Ammon's horn (tissue), 1 donor: ENCODE measurements at regions not wholly inside any gene's neighbourhood (a gene's known extent, or its start where the extent isn't known, plus 50 kb on each side); places are given as distances from the start of the nearest gene placed in this dataset.
"Not testable (repeated sequence)": the region's sequence is repeated elsewhere in the genome, so short reads cannot be mapped to it uniquely, and the experiment has no call there.

Source experiments
- DNase-seq: peaks from one replicate; pipeline ENCODE4 v3.0.0-alpha.2; 2016; ENCODE audit warnings: low spot score

DNA sequence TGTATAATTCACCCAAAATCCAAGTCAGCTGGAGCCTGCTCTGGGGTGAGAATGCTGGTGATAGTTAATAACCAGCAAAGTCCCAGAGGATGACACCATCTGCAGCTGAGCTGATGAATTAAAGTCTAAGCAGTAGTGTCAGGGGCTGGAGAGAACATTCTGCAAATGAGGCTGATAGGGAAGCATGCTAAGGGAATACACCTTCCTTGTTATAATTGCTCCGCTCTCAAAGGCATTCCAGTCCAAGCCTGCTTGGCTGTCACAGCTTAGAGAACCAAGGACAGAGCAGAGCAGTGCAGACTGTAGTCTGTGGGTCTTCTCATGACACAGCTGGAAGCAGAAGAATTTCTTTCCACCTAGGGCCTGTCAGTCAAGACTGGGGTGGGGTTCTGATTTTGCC lies 283.1 kb downstream of the SIPA1L2 start:
- DNase-seq = no peak

DNA sequence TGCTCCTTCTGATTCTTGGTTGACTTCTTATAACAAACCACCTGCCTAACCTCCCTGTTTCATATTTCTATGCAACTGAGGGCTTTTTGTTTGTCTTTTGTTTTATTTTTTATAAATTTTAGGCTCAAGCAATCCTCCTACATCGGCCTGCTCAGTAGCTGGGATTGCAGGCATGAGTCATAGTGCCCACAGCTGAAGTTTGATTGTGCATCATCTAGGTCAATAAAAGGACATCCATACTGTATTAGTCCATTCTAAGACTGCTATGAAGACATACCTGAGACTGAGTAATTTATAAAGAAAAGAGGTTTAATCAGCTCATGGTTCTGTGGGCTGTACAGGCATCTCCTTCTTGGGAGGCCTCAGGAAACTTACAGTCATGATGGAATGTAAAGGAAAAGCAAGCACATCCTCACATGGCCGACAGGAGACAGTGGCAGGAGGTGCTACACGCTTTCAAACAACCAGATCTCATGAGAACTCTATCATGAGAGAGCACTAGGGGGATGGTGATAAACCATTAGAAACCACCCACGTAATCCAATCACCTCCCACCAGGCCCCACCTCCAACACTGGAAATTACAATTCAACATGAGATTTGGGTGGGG lies 285.0 kb downstream of the SIPA1L2 start:
- no peak for DNase-seq

DNA sequence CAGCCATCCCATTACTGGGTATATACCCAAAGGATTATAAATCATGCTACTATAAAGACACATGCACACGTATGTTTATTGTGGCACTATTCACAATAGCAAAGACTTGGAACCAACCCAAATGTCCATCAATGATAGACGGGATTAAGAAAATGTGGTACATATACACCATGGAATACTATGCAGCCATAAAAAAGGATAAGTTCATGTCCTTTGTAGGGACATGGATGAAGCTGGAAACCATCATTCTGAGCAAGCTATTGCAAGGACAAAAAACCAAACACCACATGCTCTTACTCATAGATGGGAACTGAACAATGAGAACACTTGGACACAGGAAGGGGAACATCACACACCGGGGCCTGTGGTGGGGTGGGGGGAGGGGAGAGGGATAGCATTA lies 285.7 kb downstream of the SIPA1L2 start:
- not testable (repeated sequence) for DNase-seq

DNA sequence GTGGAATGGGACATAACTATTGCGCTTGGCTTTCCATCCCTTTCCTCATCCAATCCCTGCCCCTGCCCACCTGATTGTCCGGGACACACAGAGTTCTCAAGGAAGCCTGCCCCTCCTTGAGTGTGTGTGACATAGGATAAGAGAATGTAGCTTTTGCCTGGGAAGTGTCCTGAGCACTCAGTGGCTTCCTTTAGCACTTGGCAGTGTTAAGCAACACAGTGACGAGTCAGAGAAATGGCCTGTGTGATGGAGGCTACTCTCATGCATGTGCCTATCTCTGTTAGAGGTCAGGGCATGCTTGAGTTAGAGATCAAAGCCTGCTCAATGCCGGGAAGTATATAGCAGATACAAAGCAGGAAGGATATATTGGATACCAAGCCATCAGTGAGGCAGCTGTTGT lies 289.5 kb downstream of the SIPA1L2 start:
- DNase-seq = no peak

DNA sequence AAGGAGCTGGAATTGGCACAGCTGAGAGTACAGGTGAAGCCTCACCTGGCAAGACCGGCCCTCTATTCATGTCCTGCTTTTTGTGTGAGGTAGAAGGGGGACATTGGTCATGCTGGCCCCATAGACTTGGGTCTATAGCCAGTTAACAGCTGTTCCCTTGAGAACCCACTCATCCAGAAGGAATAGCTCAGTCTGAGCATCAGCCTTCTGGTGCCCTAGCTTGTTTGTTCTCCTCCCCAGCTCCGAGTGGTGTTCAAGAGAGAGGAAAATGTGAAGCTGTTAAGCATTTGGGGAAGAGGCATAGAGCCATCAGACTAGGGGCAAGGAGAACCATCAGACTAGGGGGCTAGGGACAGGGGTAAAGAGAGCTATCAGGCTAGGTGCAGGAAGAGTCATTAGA lies 290.9 kb downstream of the SIPA1L2 start:
- DNase-seq = no peak

DNA sequence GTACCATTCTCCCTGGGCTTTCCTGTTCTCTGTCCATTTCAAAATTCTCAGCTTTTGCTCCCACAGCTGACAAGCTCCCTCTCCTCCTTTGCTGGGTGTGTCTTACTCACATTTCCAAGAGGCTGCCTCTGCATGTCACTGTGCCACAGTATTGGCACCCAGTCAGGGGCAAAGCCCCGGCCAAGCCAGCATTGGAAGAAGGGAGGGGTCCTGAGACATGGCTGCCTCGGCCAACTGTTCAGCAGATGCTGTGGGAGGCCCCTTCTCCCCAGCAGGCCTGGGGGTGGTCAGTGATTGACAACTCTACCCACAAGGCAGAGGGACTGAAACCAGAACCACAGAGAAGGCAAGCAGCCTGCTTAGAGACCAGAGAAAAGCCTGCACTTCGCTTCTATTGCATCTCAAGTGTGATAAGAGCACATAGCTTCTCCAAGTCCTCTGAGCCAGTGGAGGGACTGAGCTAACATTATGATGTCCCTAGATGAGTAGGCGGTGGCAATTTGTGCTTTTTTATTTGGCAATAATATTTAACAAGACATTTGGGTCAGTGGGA lies 294.1 kb downstream of the SIPA1L2 start:
- no peak for DNase-seq

DNA sequence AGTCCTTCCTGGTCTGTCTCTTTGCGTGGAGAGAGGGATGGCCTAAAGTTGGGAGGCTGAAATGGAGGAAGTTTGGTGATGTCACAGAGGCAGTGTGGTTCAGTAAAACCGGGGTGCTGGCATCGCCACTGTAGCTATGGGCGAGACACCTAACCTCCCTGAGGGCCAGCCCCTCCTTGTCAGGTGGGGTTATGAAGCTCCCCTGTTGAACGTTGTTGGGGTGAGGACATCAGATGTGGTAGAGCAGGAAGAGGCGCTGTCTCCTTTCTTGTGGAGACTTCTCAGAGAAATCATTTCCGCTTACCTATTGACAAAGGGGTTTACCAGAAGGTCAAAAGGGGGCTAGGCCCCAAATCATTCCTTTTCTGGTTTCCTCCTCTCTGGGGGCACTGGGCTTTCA lies 294.7 kb downstream of the SIPA1L2 start:
- no peak for DNase-seq

DNA sequence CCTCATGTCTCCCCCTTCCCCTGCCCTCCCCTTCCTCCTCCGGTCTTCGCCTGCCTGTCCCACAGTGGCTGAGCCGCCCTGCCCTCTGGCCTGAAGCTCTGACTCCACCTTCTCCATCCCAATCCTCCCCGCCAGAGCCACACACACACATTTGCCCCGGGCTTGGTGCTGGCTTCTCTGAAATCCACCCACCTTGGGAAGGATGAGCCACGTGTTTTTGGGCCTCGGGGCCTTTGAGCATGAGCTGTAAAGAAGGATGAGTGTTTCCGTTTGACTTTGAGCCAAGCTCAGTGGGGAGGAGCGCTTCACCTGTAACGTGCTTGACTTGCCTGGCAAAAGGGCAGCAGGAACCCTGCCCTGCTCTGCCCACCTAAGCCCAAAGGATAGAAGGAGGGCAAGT lies 295.1 kb downstream of the SIPA1L2 start:
- DNase-seq = no peak

DNA sequence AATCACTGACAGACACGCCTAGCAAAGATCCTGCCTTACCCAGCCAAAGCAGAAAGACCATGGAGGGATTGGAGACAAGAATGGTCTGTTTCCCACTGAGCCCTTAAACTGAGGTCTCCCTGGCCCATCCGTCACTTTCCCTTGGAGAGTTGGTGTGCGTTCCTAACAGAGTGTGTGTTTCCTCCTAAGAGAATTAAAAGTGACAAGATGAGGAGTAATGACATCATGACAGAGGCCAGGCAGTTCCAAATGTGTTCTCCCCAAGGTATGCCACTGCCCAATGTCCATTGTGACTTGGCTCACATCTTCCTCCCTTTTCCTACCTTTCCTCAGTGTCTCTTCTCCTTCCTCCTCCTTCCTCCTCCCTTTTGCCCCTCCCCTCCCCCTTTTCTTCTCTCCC lies 295.7 kb downstream of the SIPA1L2 start:
- DNase-seq = no peak

DNA sequence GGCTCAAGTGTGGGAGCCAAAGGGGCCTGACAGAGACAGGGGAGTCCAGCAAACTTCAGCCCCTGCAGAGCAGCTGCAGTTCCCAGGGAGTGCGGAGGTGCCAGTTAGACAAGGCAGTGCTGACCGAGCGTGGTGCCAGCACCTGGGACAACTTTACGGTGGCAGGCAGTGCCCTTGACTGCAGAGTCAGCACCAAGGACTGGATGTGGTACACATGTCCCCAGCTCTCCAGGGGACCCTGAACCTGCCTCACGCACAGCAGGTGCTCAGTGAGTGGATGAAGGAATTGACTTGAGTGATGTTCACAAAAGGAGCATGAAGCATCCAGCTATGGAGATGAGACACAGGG lies 296.5 kb downstream of the SIPA1L2 start:
- no peak for DNase-seq

DNA sequence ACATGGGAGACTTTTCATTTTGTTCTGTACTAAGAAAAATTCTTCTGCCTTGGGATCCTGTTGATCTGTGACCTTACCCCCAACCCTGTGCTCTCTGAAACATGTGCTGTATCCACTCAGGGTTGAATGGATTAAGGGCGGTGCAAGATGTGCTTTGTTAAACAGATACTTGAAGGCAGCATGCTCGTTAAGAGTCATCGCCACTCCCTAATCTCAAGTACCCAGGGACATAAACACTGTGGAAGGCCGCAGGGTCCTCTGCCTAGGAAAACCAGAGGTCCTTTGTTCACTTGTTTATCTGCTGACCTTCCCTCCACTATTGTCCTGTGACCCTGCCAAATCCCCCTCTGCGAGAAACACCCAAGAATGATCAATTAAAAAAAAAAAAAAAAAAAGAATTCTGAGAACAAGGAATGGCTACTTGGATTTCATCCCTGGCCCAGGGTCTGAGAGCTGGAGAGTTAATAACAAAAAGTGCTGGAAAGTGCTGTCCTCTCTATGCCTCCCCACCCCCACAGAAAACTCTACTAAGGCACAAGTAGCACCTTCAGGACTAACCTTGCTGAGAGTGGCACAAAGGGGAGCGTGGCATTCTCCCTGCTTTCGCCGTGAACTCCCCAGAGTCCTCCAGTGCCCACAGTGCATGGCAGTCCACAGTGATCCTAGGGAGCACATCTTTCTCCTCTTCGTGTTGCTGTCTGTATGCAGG lies 297.1 kb downstream of the SIPA1L2 start:
- DNase-seq = not testable (repeated sequence)

DNA sequence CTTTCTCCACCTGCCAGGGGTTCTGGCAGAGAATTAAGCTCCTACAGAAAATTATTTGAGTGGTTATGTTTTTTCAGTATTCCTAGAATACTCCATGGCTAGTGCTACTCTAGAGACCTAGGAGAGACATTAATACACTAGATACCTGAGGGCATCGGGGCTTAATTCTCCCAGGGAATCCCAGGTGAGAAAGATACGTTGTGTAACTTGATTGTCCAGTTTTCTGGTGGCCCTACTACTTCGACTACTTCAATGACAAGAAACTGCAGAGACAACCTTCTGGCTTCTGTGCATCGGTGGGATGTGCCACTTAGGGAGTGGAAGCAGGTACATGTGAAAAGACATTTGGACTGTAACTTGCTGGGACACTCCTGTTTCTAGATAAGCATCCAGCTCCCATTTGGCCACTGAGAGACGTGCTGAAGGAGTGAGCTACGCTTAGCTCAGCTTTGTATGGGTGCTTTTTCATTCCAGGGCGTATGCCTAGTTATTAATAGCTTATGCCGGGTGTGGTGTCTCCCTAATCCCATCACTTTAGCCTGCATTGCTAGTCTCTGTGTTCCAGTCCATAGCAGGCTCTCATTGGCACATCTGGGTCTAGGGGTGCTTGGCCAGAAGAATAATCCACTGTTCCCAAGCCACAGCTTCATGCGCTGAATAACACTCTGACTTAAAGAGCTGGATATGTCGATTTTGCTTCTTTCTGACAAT lies 300.7 kb downstream of the SIPA1L2 start:
- no peak for DNase-seq

DNA sequence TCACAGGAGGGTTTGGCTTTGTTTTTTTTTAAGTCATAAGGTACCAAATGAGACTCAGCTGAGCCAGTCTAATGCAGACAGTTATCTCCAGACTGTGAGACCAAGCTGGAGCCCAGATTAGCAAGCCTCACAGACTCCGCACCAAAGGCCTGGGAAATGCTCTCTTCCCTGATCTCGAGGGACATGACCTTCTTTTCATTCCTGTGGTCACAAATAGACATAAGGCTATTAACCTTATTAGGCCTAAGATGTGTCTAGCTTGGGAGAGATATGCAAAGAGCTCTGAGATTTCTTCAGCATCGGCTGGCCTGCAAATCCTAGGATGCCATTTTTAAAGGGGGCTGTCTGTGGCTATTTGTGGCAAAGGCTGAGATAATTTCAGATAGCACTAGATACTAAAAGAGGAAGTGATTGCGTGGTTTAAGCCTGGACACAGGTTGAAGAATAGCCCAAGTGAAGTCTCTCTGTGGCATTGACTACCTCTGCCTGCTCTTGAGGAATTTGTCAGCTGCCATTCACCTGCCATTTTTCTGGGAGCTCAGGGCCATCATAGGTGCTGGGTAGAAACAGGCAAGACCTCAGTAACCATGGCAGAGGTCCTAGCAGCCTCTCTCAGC lies 301.3 kb downstream of the SIPA1L2 start:
- DNase-seq = no peak

DNA sequence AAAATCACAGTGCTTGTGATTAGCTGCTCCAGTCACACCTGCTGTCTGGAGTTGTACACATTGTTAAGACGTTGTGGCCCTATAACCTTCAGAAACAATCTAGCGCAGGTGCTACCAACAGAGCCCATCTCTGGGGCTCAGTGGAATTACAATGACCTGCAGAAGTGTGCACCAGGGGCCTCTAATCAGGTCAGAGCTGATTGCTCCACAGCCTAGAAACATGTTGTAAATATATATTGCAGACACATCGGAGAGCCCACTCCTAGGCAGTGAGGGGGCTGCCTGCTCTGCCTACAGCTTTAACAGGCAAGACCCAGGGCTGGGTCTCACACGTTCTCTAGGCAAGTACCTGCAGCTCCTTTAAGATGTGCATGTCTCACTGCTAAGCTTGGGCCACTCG lies 302.0 kb downstream of the SIPA1L2 start:
- DNase-seq = no peak

DNA sequence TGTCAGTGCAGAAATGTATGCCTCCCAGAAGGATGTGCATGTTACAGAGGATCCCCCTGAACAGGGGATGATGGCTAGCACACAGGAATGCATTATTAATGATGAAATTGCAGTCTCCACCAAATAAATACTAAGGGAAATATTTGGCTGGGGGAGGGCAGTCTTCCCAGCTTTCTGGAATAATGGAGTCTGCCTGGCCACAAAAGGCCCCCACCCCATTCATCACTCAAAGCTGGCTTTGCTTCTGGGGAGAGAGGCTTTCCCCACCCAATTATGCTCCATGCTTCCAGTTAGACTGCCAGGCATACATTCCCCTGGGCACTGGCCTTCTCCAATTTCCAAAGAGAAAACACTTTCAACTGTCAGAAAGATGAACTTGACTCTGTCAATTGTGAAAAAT lies 302.7 kb downstream of the SIPA1L2 start:
- no peak for DNase-seq

DNA sequence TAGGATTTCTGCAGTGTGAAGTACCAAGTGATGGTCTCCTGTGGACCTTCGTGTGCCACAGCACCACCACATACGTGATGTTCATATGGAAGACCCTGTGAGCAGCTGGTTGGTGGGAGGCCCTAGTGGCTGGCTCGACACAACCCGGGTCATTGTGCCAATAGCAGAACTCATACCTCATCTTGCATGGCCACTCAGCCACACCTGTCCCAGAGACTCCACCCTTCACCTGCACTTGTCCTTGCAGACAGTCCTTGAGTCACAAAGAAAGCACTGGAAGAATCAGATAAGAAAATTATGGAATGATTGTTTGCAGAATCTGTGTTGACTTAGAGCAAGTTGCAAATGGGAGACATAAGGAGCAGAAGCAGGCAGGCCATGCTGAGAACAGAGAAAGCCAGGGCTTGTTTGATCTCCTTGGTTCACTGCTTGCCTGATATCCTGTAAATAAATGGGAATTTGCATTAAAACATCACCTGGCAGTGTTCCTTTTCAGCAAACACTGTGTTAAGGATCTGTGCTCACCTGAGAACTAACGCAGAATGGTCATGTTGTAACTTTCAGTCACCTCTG lies 307.7 kb downstream of the SIPA1L2 start:
- DNase-seq = no peak

DNA sequence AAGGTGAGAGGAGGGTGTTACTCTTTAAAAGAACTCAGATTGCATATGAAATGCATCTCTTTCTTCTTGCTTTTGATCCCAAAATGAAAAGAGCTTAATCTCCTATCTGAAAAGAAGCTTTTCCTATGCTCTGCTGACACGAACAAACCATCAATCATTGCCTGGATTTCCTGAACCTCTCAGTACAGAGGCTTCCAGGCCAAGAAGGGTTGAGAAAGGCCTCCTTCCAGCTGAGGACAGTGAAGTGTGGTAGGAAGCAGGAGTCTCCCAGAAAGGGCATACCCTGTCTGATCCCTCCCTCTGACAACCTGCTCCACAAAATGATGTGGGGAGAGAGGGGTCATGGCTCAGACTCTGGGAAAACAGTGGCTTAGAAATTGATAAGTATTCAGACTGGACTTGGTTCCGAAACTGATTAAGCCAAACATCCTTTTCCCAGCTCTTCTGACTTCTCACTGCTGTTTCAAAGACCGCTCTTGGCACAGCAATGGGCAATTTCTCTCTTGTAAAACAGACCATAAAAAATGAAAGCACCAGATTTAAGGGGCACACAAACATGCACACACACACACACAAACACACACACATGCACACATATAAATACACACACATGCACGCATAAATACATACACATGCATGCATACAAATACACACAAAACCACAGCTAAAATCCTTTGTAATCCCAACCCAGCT lies 310.3 kb downstream of the SIPA1L2 start:
- no peak for DNase-seq

DNA sequence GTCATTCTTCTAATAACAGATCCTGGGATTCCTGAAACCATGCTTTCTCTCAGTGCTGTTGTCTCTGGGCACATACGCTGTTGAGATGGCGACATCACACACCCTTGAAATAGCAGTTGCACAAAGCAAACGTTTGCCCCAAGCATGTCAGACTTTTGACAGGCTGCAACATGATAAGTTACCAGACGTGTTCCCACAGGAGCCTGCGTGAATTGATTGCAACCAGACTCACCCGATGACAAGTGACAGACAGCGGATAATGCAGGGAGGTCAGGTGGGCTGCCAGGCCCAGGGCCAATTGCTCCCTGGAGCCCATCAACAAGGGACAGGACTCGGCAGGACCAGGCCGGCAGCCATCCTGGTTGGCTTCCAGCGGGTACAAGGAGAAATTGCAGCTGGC lies 310.9 kb downstream of the SIPA1L2 start:
- no peak for DNase-seq

DNA sequence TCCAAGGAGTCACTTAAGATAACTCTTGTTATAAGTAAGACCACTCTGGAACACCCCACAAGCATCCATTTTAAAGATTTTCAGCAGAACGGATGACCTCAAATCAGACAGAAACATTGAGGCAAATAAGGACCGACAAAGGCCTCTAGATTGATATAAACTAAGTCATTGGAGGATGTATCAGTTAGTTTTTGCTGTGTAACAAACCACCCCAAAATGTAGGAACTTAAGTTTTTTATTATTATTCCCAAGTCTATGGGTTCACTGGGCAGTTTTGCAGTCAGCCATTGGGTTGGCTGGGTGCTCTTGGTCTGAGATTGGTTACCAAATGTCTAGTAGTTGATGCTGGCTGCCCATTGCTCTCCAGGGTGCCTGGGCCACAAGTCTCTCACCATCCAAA lies 311.8 kb downstream of the SIPA1L2 start:
- DNase-seq = no peak

DNA sequence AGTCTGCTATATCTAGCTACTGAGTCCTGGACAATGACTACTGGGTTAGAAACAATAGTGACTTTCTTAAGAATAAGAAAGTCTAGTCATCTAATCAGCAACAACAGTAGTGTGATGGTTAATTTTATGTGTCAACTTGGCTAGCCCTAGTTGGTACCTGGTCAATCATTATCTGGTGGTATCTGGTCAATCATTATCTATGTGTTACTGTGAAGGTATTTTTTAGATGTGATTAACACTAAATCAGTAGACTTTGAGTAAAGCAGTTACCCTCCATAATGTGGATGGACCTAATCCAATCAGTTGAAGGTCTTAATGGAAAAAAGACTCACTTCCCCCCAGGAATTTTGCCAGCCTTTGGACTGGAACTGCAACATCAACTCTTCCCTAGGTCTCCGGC lies 312.6 kb downstream of the SIPA1L2 start:
- DNase-seq = no peak

DNA sequence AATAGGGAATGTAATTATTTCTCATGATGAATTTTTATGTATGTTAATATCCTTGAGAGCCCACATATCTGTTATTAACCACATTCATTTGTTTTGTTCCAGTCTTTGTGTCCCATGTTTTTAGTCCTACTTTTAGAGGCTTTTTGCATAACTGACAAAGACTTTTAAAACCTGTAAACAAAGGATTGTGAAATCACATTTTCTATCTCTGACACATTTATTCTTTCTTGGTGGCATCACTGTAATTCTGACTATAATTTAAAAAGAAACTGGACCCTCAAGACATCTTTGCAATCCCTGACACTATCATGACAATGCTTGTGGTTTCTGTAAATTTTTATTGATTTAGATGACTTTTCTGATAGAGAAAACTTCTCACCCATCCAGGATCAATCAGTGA lies 313.1 kb downstream of the SIPA1L2 start:
- no peak for DNase-seq

DNA sequence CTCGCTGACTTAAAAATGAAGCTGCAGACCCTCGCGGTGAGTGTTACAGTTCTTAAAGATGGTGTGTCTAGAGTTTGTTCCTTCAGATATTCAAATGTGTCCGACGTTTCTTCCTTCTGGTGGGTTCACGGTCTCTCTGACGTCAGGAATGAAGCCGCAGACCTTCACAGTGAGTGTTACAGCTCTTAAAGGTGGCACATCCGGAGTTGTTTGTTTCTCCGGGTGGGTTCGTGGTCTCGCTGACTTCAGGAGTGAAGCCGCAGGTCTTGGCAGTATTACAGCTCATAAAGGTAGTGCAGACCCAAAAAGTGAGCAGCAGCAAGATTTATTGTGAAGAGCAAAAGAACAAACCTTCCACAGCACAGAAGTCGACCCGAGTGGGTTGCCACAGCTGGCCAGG lies 316.1 kb downstream of the SIPA1L2 start:
- not testable (repeated sequence) for DNase-seq
